HCT116 (cell line): ENCODE measurements at regions not wholly inside any gene's neighbourhood (a gene's known extent, or its start where the extent isn't known, plus 50 kb on each side); places are given as distances from the start of the nearest gene placed in this dataset.

Experiments
- EZH2 ChIP-seq: fragments of 200-600 bp; sonication (generic); IDR thresholded peaks from 2 replicates; pipeline ENCODE4 v1.6.1; 2017; ENCODE audit warnings: antibody characterized with exemption, mixed run types
- POLR2A ChIP-seq: IDR thresholded peaks from 2 replicates; pipeline ENCODE4 v1.7.0; 2011; ENCODE audit warnings: borderline replicate concordance; ENCODE audit not compliant: insufficient read depth, insufficient read length; ENCODE audit errors: extremely low read depth
- POLR2AphosphoS5 ChIP-seq: IDR thresholded peaks from 2 replicates; pipeline ENCODE4 v1.6.1; 2011; ENCODE audit warnings: mild to moderate bottlenecking, low read depth, low read length, moderate library complexity
- TF ChIP-seq, protein P1 (sequence below), 3 experiments: fragments of 200-600 bp in 1 of 3; sonication (generic) in 1 of 3; IDR thresholded peaks in 2 of 3; conservative IDR thresholded peaks in 1 of 3; 2 replicates each; pipeline ENCODE4 v1.5.1; 2012 to 2017; ENCODE audit warnings: low read depth in 2 of 3, low read length in 2 of 3, antibody characterized with exemption in 1 of 3, borderline replicate concordance in 1 of 3, control low read depth in 1 of 3, mild to moderate bottlenecking in 1 of 3, mixed read lengths in 1 of 3, mixed run types in 1 of 3, moderate library complexity in 1 of 3; ENCODE audit not compliant: insufficient read depth in 1 of 3

DNA sequence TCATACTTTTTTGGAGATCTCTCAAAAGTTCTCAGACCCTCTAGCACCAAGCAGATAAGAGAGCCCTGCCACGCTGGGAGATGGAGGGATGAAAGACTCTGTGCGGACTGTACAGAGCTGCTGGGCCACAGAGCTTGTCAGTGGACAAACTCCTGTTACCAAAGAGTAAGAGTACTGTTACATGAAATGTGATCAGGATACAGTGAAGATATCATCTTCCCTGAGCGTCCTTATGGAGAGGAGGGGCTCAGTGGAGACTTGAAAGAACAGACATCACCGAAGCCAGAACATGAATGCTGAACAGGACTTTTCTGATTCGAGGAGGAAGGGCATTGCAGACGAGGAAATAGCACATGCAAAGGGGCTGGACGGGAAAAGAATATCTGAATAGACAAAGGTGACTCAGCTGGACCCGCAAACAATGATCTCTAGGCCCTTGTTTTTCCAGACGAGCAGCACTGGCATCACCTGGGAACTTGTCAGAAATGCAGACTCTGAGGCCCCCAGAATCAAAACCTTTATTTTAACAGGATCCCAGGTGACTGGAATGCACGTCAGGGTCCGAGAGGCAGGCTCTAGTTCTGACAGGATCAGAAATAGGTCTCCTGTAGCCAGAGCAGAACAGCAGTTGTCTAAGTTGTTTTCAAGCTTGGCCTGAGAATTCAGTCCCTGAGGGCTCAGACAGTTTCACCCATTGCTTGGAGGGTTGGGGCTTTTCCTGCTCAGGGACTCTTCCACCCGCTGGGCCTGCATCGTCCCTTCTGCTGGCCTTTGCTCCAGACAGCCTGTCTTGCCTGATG lies 277.9 kb downstream of the RPLP1 start:
- TF ChIP-seq EZH2: no peak
- TF ChIP-seq, protein P1, sequence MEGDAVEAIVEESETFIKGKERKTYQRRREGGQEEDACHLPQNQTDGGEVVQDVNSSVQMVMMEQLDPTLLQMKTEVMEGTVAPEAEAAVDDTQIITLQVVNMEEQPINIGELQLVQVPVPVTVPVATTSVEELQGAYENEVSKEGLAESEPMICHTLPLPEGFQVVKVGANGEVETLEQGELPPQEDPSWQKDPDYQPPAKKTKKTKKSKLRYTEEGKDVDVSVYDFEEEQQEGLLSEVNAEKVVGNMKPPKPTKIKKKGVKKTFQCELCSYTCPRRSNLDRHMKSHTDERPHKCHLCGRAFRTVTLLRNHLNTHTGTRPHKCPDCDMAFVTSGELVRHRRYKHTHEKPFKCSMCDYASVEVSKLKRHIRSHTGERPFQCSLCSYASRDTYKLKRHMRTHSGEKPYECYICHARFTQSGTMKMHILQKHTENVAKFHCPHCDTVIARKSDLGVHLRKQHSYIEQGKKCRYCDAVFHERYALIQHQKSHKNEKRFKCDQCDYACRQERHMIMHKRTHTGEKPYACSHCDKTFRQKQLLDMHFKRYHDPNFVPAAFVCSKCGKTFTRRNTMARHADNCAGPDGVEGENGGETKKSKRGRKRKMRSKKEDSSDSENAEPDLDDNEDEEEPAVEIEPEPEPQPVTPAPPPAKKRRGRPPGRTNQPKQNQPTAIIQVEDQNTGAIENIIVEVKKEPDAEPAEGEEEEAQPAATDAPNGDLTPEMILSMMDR (IDR thresholded peaks at IDR 0.05 in 2 of 3, conservative IDR thresholded peaks at IDR 0.05 in 1 of 3; ENCODE audit: borderline replicate concordance in 1 of 3, insufficient read depth in 1 of 3, low read depth in 2 of 3, low read length in 2 of 3): no peak
- no peak for TF ChIP-seq POLR2A
- no peak for TF ChIP-seq POLR2AphosphoS5
